GM12878 (cell line): ENCODE measurements at regions not wholly inside any gene's neighbourhood (a gene's known extent, or its start where the extent isn't known, plus 50 kb on each side); places are given as distances from the start of the nearest gene placed in this dataset.

Experiments used
- ATAC-seq: fragments of 200-7000 bp; cut with Tn5 transposase; 3 replicates; pipeline ENCODE4 v1.9.1; 2020; ENCODE audit warnings: mild to moderate bottlenecking, moderate library complexity
- BruUV-seq: library from RNA; stranded (reverse); fragments of 400-500 nt; replicated peaks from 2 replicates; lab custom pipeline; 2021; lab: Mats Ljungman, UMichigan
- CTCF ChIA-PET: fragments of 300-600 bp; sonication (Branson Sonifier 250); formaldehyde crosslinking; extraction: SDS; loops from one replicate; lab custom pipeline; 2021; ENCODE audit warnings: inconsistent platforms; lab: Yijun Ruan, JAX
- POLR2A ChIA-PET: fragments of 350-600 bp; formaldehyde crosslinking; extraction: SDS; loops from one replicate; lab custom pipeline; 2021; ENCODE audit warnings: inconsistent platforms; lab: Charles Lee
- RAD21 ChIA-PET: fragments of 300-600 bp; sonication (Branson Sonifier 250); formaldehyde crosslinking; loops from one replicate; lab custom pipeline; 2023; ENCODE audit warnings: antibody characterized with exemption; ENCODE audit not compliant: unreplicated experiment; lab: Charles Lee
- SMC1A ChIA-PET: fragments of 300-600 bp; sonication (Branson Sonifier 250); formaldehyde crosslinking; loops from one replicate; lab custom pipeline; 2023; ENCODE audit not compliant: unreplicated experiment, uncharacterized antibody; lab: Charles Lee
- DNase-seq: peaks from one replicate; pipeline ENCODE4 v3.0.0-alpha.2; 2011; ENCODE audit warnings: low read depth, low spot score
- FAIRE-seq: peaks from 3 replicates; lab custom pipeline; 2011; peaks lifted over from hg19 to GRCh38; lab: Jason Lieb, UNC
- H2AFZ ChIP-seq: 2 replicates; pipeline ENCODE4 v1.6.0; 2011; ENCODE audit warnings: low read depth, low read length, control low read depth; ENCODE audit not compliant: control insufficient read depth
- H3K27ac ChIP-seq: 2 replicates; pipeline ENCODE4 v1.5.1; 2011; ENCODE audit warnings: control low read depth; ENCODE audit not compliant: control insufficient read depth, insufficient read depth
- H3K27me3 ChIP-seq, 2 experiments: replicated peaks in 1 of 2; 2 replicates each; pipeline versions ENCODE4 v1.6.0 to v1.6.1; 2011; ENCODE audit warnings: low read length in 1 of 2; ENCODE audit not compliant: control insufficient read depth in 2 of 2, insufficient read depth in 2 of 2
- H3K36me3 ChIP-seq, 2 experiments: 2 replicates each; pipeline ENCODE4 v1.5.1; 2011; ENCODE audit warnings: low read length in 1 of 2; ENCODE audit not compliant: control insufficient read depth in 2 of 2, insufficient read depth in 2 of 2
- H3K4me1 ChIP-seq: 2 replicates; pipeline ENCODE4 v1.6.1; 2011; ENCODE audit warnings: mild to moderate bottlenecking, low read length, moderate library complexity, mixed read lengths; ENCODE audit not compliant: control insufficient read depth, insufficient read depth
- H3K4me2 ChIP-seq: 2 replicates; pipeline ENCODE4 v1.6.0; 2011; ENCODE audit warnings: control low read depth; ENCODE audit not compliant: control insufficient read depth, insufficient read depth
- H3K4me3 ChIP-seq: fragments of 200-600 bp; sonication (generic); 2 replicates; pipeline ENCODE4 v1.5.1; 2016
- H3K79me2 ChIP-seq: 2 replicates; pipeline ENCODE4 v1.6.0; 2011; ENCODE audit warnings: low read length; ENCODE audit not compliant: control insufficient read depth, insufficient read depth
- H3K9ac ChIP-seq: 2 replicates; pipeline ENCODE4 v1.8.0; 2011; ENCODE audit warnings: low read length, control low read depth, mixed read lengths; ENCODE audit not compliant: control insufficient read depth, insufficient read depth
- H3K9me3 ChIP-seq: replicated peaks from 3 replicates; pipeline ENCODE4 v1.5.1; 2011; ENCODE audit warnings: mild to moderate bottlenecking, low read length; ENCODE audit not compliant: control insufficient read depth, insufficient read depth
- H4K20me1 ChIP-seq: 2 replicates; pipeline ENCODE4 v1.6.0; 2011; ENCODE audit not compliant: control insufficient read depth, insufficient read depth
- CEBPZ ChIP-seq: fragments of 150-350 bp; IDR thresholded peaks from 2 replicates; pipeline ENCODE4 v1.6.1; 2016; ENCODE audit warnings: low read depth, low read length
- CREM ChIP-seq: IDR thresholded peaks from 2 replicates; pipeline ENCODE4 v1.6.1; 2014; ENCODE audit warnings: antibody characterized with exemption, low read depth
- IKZF1 ChIP-seq: fragments of 450-650 bp; conservative IDR thresholded peaks from 2 replicates; pipeline ENCODE4 v1.6.1; 2017; ENCODE audit warnings: antibody characterized with exemption, mild to moderate bottlenecking
- JUNB ChIP-seq: IDR thresholded peaks from 2 replicates; pipeline ENCODE4 v1.6.1; 2016; ENCODE audit warnings: antibody characterized with exemption, mild to moderate bottlenecking
- POLR2A ChIP-seq: IDR thresholded peaks from 2 replicates; pipeline ENCODE4 v1.6.1; 2011; ENCODE audit warnings: low read depth, mild to moderate bottlenecking, low read length
- REST ChIP-seq: IDR thresholded peaks from 2 replicates; pipeline ENCODE4 v1.6.1; 2012; ENCODE audit warnings: mild to moderate bottlenecking, low read depth, low read length
- RUNX3 ChIP-seq: IDR thresholded peaks from 2 replicates; pipeline ENCODE4 v1.6.1; 2012; ENCODE audit warnings: low read length, inconsistent platforms
- SP1 ChIP-seq: IDR thresholded peaks from one replicate; pipeline ENCODE4 v1.6.1; 2011; ENCODE audit warnings: low read depth, low read length
- SRF ChIP-seq, 2 experiments: IDR thresholded peaks; 2 replicates each; pipeline ENCODE4 v1.6.1; 2011; ENCODE audit warnings: low read depth in 2 of 2, low read length in 2 of 2, mild to moderate bottlenecking in 1 of 2, moderate library complexity in 1 of 2
- STAT1 ChIP-seq: fragments of 450-650 bp; conservative IDR thresholded peaks from 2 replicates; pipeline ENCODE4 v1.6.1; 2014; ENCODE audit warnings: antibody characterized with exemption, mild to moderate bottlenecking
- TBL1XR1 ChIP-seq: IDR thresholded peaks from 2 replicates; pipeline ENCODE4 v1.6.1; 2012; ENCODE audit warnings: low read depth, low read length, improper control_type of control experiment
- TCF12 ChIP-seq: IDR thresholded peaks from 2 replicates; pipeline ENCODE4 v1.6.1; 2011; ENCODE audit warnings: low read depth, mild to moderate bottlenecking, low read length
- TCF7 ChIP-seq: IDR thresholded peaks from 2 replicates; pipeline ENCODE4 v1.6.1; 2014; ENCODE audit warnings: antibody characterized with exemption, borderline replicate concordance
- YY1 ChIP-seq: IDR thresholded peaks from 2 replicates; pipeline ENCODE4 v1.6.1; 2011; ENCODE audit warnings: low read depth, mild to moderate bottlenecking, low read length
- WGBS: methylation state at CpG from one replicate; pipeline ENCODE4 v1.1.6; 2016; ENCODE audit warnings: low lambda C conversion rate; ENCODE audit not compliant: insufficient replicate concordance, insufficient coverage; ENCODE audit errors: missing lambda C conversion rate; 5-methylcytosine and 5-hydroxymethylcytosine counted together
- in situ Hi-C: fragments of 300-500 bp; cut with MboI; formaldehyde crosslinking; loops from 9 replicates; pipeline ENCODE4 v1.14.3; 2018; ENCODE audit warnings: mixed read lengths
- intact Hi-C: fragments of 100-400 bp; cut with micrococcal nuclease; formaldehyde crosslinking; loops from one replicate; pipeline ENCODE4 v1.14.2; 2022; ENCODE audit not compliant: unreplicated experiment

DNA sequence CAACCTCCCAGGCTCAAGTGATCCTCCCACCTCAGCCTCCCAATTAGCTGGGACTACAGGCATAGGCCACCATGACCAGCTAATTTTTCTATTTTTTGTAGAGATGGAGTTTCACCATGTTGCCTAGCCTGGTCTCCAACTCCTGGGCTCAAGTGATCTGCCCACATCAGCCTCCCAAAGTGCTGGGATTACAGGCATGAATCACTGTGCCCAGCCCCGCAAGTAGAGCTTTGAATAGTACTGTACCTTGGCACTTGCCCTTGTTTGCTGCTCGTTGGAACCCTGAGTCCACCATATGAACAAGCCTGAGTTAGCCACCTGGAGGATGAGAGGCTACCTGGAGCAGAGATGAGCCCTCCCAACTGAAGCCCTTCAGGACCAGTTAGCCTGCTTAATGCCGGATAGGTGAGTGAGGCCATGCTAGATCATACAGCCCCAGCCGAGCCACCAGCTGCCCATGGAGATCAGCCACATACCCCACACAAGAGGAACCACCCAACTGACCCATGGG, 267.9 kb downstream of the SHQ1 start:
- H2AFZ ChIP-seq: no peak overlapping the region
- ChIA-PET SMC1A (interaction anchor here (1.2 to 2.4 kb wide), 2 partner anchors 16 to 240 kb away, joined by 3 to 6 read pairs; no protein-coding TSS in a partner anchor), POLR2A (interaction anchor here (0.6 kb wide), 1 partner anchor 44 kb away, joined by 16 read pairs; no protein-coding TSS in a partner anchor), RAD21 (no interaction called here), CTCF (no interaction called here)
- in situ Hi-C loops (no loop called here), intact Hi-C loops (loop anchor here (5.0 to 10.0 kb wide), 2 partner anchors 138 to 234 kb away; no protein-coding TSS in a partner anchor)
- FAIRE-seq (no peak), ATAC-seq (no peak), DNase-seq (no peak)
- no peaks in the 10 kb centered on the region for H3K79me2 ChIP-seq
- WGBS: 37% methylated on average over 4 of the region's 4 CpGs
- H4K20me1 ChIP-seq: no peaks in the 10 kb centered on the region
- H3K9me3 ChIP-seq: no peaks in the 10 kb centered on the region
- no TSS peak for BruUV-seq
- H3K4me1 ChIP-seq: peaks cover 7% of the 10 kb centered on the region
- no peaks in the 10 kb centered on the region for H3K27me3 ChIP-seq
- TF ChIP-seq REST (no peak), RUNX3 (no peak), JUNB (no peak), IKZF1 (no peak), POLR2A (no peak), SRF (IDR thresholded peaks at IDR 0.05; ENCODE audit: low read depth in 2 of 2, low read length in 2 of 2) (no peak), TCF12 (no peak), CEBPZ (no peak), TBL1XR1 (no peak), CREM (no peak), TCF7 (no peak), SP1 (no peak), STAT1 (no peak), YY1 (no peak)
- H3K9ac ChIP-seq: no peak overlapping the region
- H3K27ac ChIP-seq: no peak overlapping the region
- H3K4me2 ChIP-seq: no peak overlapping the region
- no peaks in the 10 kb centered on the region for H3K36me3 ChIP-seq
- H3K4me3 ChIP-seq: no peak overlapping the region
